ENCODE measurements at regions not wholly inside any gene's neighbourhood (a gene's known extent, or its start where the extent isn't known, plus 50 kb on each side); places are given as distances from the start of the nearest gene placed in this dataset.

GRCh38 chr15:96756146-96756545 is 425.6 kb downstream of the NR2F2 start:
- DNase-seq: no peak

- DNase-seq: no peak
Observed at GRCh38 chr15:96756656-96757055, 426.2 kb downstream of the NR2F2 start.

- DNase-seq: no peak
Observed at GRCh38 chr15:96762566-96762965, 432.1 kb downstream of the NR2F2 start.

GRCh38 chr15:96764501-96764900 is 434.0 kb downstream of the NR2F2 start:
- no peak for DNase-seq

- DNase-seq: no peak
Observed at GRCh38 chr15:96764946-96765345, 434.4 kb downstream of the NR2F2 start.

GRCh38 chr15:96766366-96766765 is 435.9 kb downstream of the NR2F2 start:
- DNase-seq: no peak

GRCh38 chr15:96767703-96768434 is 437.4 kb downstream of the NR2F2 start:
- DNase-seq: no peak

- DNase-seq: no peak
Observed at GRCh38 chr15:96768435-96768789, 437.9 kb downstream of the NR2F2 start.

GRCh38 chr15:96771035-96771434 is 440.5 kb downstream of the NR2F2 start:
- DNase-seq: no peak

- DNase-seq: no peak
Observed at GRCh38 chr15:96774216-96774615, 443.7 kb downstream of the NR2F2 start.

- DNase-seq: no peak
Observed at GRCh38 chr15:96783746-96784145, 453.2 kb downstream of the NR2F2 start.

GRCh38 chr15:96790004-96790403 is 459.5 kb downstream of the NR2F2 start:
- DNase-seq: no peak

GRCh38 chr15:96792216-96792615 is 461.7 kb downstream of the NR2F2 start:
- no peak for DNase-seq

GRCh38 chr15:96796841-96797240 is 466.3 kb downstream of the NR2F2 start:
- no peak for DNase-seq

- DNase-seq: no peak
Observed at GRCh38 chr15:96801576-96802150, 471.2 kb downstream of the NR2F2 start.

- no peak for DNase-seq
Observed at GRCh38 chr15:96802611-96803255, 472.2 kb downstream of the NR2F2 start.

- no peak for DNase-seq
Observed at GRCh38 chr15:96804754-96805153, 474.3 kb downstream of the NR2F2 start.

- no peak for DNase-seq
Observed at GRCh38 chr15:96807361-96807760, 476.9 kb downstream of the NR2F2 start.

GRCh38 chr15:96817900-96818299 is 487.4 kb downstream of the NR2F2 start:
- no peak for DNase-seq

- no peak for DNase-seq
Observed at GRCh38 chr15:96818861-96819260, 488.4 kb downstream of the NR2F2 start.

GRCh38 chr15:96827981-96828380 is 497.5 kb downstream of the NR2F2 start:
- no peak for DNase-seq

- DNase-seq: no peak
Observed at GRCh38 chr15:96837241-96837970, 506.9 kb downstream of the NR2F2 start.

- DNase-seq: no peak
Observed at GRCh38 chr15:96838081-96838480, 507.6 kb downstream of the NR2F2 start.
